Aorta (tissue), 5 donors: ENCODE measurements at regions not wholly inside any gene's neighbourhood (a gene's known extent, or its start where the extent isn't known, plus 50 kb on each side); places are given as distances from the start of the nearest gene placed in this dataset.
"Not testable (repeated sequence)": the region's sequence is repeated elsewhere in the genome, so short reads cannot be mapped to it uniquely, and the experiment has no call there.

ENCODE experiments used
- ATAC-seq: fragments of 200-7000 bp; cut with Tn5 transposase; one replicate; pipeline ENCODE4 v1.9.1; 2022; ENCODE audit warnings: moderate library complexity; ENCODE audit not compliant: low FRiP score
- DNase-seq, 2 donors: peaks; one replicate each; pipeline ENCODE4 v3.0.0-alpha.2; 2020
- H3K27ac ChIP-seq, 2 donors: one replicate each; pipeline ENCODE4 v1.5.1; 2013; ENCODE audit warnings: low read length in 2 of 2, mild to moderate bottlenecking in 2 of 2, moderate library complexity in 2 of 2, control low read depth in 1 of 2, inconsistent platforms in 1 of 2, low read depth in 1 of 2
- H3K27me3 ChIP-seq, 2 donors: one replicate each; pipeline ENCODE4 v1.6.1; 2013; ENCODE audit warnings: control low read depth in 1 of 2, low read length in 1 of 2, mild to moderate bottlenecking in 1 of 2, moderate library complexity in 1 of 2; ENCODE audit not compliant: insufficient read depth in 2 of 2, control insufficient read depth in 1 of 2
- H3K36me3 ChIP-seq, 2 donors: one replicate each; pipeline ENCODE4 v1.6.1; 2013; ENCODE audit warnings: control low read depth in 1 of 2, low read length in 1 of 2, mild to moderate bottlenecking in 1 of 2; ENCODE audit not compliant: insufficient read depth in 2 of 2, control insufficient read depth in 1 of 2
- H3K4me1 ChIP-seq, 2 donors: one replicate each; pipeline ENCODE4 v1.6.1; 2013; ENCODE audit warnings: low read length in 2 of 2, control low read depth in 1 of 2, mild to moderate bottlenecking in 1 of 2, moderate library complexity in 1 of 2; ENCODE audit not compliant: insufficient read depth in 2 of 2, control insufficient read depth in 1 of 2
- H3K4me3 ChIP-seq, 2 donors: one replicate each; pipeline ENCODE4 v1.5.1; 2013; ENCODE audit warnings: low read length in 2 of 2, control low read depth in 1 of 2, mild to moderate bottlenecking in 1 of 2
- H3K9me3 ChIP-seq: one replicate; pipeline ENCODE4 v1.6.1; 2013; ENCODE audit warnings: mild to moderate bottlenecking, low read length; ENCODE audit not compliant: control insufficient read depth
- WGBS, 2 donors: extraction: QIAGEN DNeasy Blood & Tissue Kit; methylation state at CpG; one replicate each; pipeline ENCODE4 v1.1.7; 2013; 5-methylcytosine and 5-hydroxymethylcytosine counted together
- intact Hi-C, 2 donors: fragments of 100-400 bp; cut with DNase I; formaldehyde crosslinking; loops; one replicate each; pipeline versions ENCODE4 v1.14.2 to v1.15.0; 2022
- donor health status: healthy with polysubstance abuse.
- donor health status: Bipolar disorder and iron deficiency.
- donor health status: DM: no; HTN: no; CAD: no.
- donor health status: DM: no; HTN: no; CAD: no.
- donor health status: DM: yes; HTN: yes; CAD: no.

DNA sequence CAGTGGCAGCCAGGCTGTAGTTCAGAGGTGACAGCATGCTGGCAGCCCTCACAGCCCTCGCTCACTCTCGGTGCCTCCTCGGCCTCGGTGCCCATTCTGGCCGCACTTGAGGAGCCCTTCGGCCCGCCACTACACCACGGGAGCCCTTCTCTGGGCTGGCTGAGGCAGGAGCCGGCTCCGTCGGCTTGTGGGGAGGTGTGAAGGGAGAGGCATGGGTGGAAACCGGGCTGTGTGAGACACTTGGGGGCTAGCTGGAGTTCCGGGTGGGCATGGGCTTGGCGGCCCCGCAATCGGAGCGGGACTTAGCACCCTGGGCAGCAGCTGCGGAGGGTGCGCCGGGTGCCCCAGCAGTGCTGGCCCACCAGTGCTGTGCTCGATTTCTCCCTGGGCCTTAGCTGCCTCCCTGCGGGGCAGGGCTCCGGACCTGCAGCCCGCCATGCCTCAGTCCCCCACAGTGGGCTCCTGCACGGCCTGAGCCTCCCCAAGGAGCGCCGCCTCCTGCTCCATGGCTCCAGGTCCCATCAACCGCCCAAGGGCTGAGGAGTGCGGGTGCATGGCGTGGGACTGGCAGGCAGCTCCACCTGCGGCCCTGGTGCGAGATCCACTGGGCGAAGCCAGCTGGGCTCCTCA lies 396.8 kb downstream of the FAM72C start:
- H3K4me3 ChIP-seq = no peak overlapping the region

DNA sequence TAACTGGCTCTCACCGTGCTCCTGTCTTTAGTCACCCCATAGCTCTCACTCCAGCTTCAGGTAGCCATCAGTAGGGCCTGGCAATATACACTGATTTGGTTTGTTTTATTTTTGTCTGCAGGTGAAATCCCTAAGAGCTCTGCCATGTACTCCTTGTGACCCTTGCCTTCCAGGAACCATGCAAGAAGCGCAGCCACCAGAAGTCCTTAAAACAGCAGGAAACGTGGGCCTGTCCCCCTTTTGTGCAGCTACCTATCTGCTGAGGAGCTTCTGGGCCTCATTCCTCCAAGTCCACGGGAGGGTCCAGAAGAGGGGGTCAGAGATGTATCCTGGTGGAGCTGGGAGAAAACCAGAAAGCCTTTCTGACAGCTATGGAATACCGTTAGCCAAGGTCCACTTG lies 399.1 kb downstream of the FAM72C start:
- ATAC-seq, H3K27ac ChIP-seq, H3K36me3 ChIP-seq, DNase-seq, H3K4me3 ChIP-seq, H3K9me3 ChIP-seq, H3K4me1 ChIP-seq, H3K27me3 ChIP-seq, intact Hi-C loops: not testable (repeated sequence)
- 67 to 72% methylated on average over 5 of the region's 5 CpGs for WGBS, 2 donors

More for the DNA sequence above, 396.8 kb downstream of the FAM72C start:
- Histone ChIP-seq H3K36me3 (no peaks in the 10 kb centered on the region), H3K4me1 (no peaks in the 10 kb centered on the region), H3K9me3 (peaks cover 1% of the 10 kb centered on the region), H3K27ac (no peak overlapping the region), H3K27me3 (no peaks in the 10 kb centered on the region)
- no peak for DNase-seq
- intact Hi-C loops = no loop called here
- no peak for ATAC-seq
- 88 to 89% methylated on average over 31 to 33 of the region's 33 CpGs for WGBS, 2 donors

DNA sequence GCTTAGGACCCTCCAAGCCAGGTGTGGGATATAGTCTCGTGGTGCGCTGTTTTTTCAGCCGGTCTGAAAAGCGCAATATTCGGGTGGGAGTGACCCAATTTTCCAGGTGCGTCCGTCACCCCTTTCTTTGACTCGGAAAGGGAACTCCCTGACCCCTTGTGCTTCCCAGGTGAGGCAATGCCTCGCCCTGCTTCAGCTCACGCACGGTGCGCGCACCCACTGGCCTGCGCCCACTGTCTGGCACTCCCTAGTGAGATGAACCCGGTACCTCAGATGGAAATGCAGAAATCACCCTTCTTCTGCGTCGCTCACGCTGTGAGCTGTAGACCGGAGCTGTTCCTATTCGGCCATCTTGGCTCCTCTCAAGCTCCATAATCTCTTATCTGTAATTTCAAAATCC lies 408.0 kb downstream of the FAM72C start:
- ATAC-seq, H3K27me3 ChIP-seq, H3K4me1 ChIP-seq, H3K9me3 ChIP-seq, intact Hi-C loops, DNase-seq, H3K27ac ChIP-seq, H3K36me3 ChIP-seq, H3K4me3 ChIP-seq: not testable (repeated sequence)
- 51 to 65% methylated on average over 19 to 20 of the region's 20 CpGs for WGBS, 2 donors

DNA sequence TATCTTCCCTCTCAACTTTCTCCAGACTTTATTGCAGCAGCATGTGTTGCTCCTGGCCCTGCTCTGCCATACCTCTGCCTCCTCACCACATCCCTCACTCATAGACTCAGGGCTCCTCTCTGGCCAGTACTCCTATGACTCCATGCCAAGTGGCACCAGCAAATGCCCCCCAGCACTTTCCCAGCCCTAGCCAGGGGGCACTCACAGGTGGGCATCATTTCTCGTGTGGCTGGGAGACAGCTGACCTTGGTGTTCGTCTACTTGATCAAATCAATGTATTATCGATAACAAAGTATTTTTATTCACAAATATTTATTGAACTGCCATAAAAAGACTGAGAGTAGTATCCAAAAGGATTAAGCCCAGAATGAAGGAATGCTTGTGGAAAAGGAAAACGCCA lies 418.2 kb downstream of the FAM72C start:
- intact Hi-C loops = no loop called here
- Histone ChIP-seq H3K27me3 (no peaks in the 10 kb centered on the region), H3K4me3 (no peak overlapping the region), H3K4me1 (no peaks in the 10 kb centered on the region), H3K36me3 (no peaks in the 10 kb centered on the region), H3K9me3 (no peaks in the 10 kb centered on the region), H3K27ac (no peak overlapping the region)
- ATAC-seq (no peak), DNase-seq (no peak)
- 67 to 71% methylated on average over 4 of the region's 4 CpGs for WGBS, 2 donors

DNA sequence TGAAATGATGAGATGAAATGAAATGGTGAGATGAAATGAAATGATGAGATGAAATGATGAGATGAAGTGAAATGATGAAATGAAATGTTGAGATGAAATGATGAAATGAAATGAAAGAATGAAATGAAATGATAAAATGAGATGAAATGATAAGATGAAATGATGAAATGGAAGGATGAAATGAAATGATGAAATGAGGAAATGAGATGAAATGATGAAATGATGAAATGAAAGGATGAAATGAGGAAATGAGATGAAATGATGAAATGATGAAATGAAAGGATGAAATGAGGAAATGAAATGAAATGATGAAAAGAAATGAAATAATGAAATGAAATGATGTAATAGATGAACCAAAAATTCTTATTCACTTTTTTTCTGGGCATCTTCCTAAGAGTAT lies 467.1 kb downstream of the FAM72C start:
- H3K27ac ChIP-seq, H3K36me3 ChIP-seq, ATAC-seq, intact Hi-C loops, H3K4me1 ChIP-seq, H3K4me3 ChIP-seq, H3K9me3 ChIP-seq, DNase-seq, H3K27me3 ChIP-seq: not testable (repeated sequence)

DNA sequence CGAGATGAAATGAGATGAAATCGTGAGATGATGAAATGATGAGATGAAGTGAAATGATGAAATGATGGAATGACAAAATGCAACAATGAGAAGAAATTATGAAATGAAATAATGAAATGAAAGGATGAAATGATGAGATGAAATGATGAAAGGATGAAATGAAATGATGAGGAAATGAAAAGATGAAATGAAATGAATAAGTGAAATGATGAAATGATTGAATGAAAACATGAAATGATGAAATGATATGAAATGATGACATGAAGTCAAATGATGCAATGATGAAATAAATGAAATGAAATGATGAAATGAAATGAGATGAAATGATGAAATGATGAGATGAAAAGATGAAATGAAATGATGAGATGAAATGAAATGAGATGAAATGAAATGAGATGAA lies 467.7 kb downstream of the FAM72C start:
- ATAC-seq, H3K4me1 ChIP-seq, H3K27me3 ChIP-seq, intact Hi-C loops, H3K27ac ChIP-seq, H3K9me3 ChIP-seq, H3K4me3 ChIP-seq, DNase-seq, H3K36me3 ChIP-seq: not testable (repeated sequence)
- no CpG with 5 or more reads among the region's 2 CpGs for WGBS, 2 donors

DNA sequence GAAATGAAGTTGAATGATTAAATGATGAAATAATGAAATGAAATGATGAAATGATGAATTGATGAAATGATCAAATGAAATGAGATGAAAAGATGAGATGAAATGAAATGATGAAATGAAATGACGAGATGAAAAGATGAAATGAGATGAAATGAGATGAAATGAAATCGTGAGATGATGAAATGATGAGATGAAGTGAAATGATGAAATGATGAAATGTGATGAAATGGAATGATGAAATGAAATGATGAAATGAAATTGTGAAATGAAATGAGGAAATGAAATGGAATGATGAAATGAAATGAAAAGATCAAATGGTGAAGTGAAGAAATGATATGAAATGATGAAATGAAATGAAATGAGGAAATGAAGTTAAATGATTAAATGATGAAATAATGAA lies 468.7 kb downstream of the FAM72C start:
- not testable (repeated sequence) for H3K36me3 ChIP-seq, DNase-seq
- WGBS, 2 donors = 68 to 80% methylated on average over 1 of the region's 2 CpGs

DNA sequence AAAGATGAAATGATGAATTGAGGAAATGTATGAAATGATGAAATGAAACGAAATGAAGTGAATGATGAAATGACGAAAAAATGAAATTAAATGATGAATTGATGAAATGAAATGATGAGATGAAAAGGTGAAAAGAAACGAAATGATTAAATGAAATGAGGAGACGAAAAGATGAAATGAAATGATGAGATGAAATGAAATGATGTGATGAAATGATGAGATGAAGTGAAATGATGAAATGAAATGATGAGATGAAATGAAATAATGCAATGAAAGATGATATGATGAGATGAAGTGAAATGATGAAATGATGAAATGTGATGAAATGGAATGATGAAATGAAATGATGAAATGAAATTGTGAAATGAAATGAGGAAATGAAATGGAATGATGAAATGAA lies 469.7 kb downstream of the FAM72C start:
- H3K4me3 ChIP-seq, DNase-seq, H3K4me1 ChIP-seq, H3K27me3 ChIP-seq, intact Hi-C loops, H3K27ac ChIP-seq, H3K9me3 ChIP-seq, ATAC-seq, H3K36me3 ChIP-seq: not testable (repeated sequence)
- 69 to 81% methylated on average over 2 to 3 of the region's 4 CpGs for WGBS, 2 donors

More for the DNA sequence above, 468.7 kb downstream of the FAM72C start:
- ATAC-seq, H3K9me3 ChIP-seq, H3K27me3 ChIP-seq, intact Hi-C loops, H3K4me1 ChIP-seq, H3K27ac ChIP-seq, H3K4me3 ChIP-seq: not testable (repeated sequence)

DNA sequence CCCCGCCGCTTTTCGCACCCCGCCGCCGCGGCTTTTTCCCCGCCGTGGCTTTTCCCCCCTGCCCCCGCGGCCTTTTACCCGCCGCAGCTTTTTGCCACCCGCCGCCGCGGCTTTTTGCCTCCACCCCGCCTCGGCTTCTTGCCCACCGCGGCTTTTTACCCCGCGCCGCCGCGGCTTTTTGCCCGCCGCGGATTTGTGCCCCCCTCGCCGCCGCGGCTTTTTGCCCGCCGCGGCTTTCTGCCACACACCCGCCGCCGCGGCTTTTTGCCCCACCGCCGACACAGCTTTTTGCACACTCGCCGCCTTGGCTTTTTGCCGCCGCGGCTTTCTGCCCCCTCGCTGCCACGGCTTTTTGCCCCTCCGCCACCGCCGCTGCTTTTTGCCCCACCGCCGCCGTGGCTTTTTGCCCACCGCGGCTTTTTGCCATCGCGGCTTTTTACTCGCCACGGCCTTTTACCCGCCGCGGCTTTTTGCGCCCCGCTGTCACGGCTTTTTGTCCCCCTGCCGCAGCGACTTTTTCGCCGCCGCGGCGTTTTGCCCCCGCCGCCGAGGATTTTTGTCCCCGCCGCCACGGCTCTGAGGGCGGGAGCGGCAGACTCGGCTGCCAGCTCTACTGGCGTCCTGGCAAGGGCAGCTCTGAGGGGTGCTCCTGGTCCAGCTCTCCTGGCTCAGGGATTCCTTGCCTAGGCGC lies 473.6 kb downstream of the FAM72C start:
- H3K4me3 ChIP-seq, ATAC-seq, H3K27me3 ChIP-seq, H3K9me3 ChIP-seq, H3K4me1 ChIP-seq, H3K27ac ChIP-seq, H3K36me3 ChIP-seq, intact Hi-C loops: not testable (repeated sequence)
- peak; percentile 12 to 71 for DNase-seq
- WGBS, 2 donors = 1 to 2% methylated on average over 48 to 85 of the region's 85 CpGs
